Glutamatergic neuron (in vitro differentiated cells): ENCODE measurements at regions not wholly inside any gene's neighbourhood (a gene's known extent, or its start where the extent isn't known, plus 50 kb on each side); places are given as distances from the start of the nearest gene placed in this dataset.

Source experiments
- DNase-seq: peaks from one replicate; pipeline ENCODE4 v3.0.0; 2022
- H3K27ac Mint-ChIP-seq: one replicate; pipeline ENCODE4 v1.8.0; 2020; ENCODE audit warnings: mild to moderate bottlenecking, mixed read lengths, inconsistent platforms; ENCODE audit not compliant: unreplicated experiment
- H3K27me3 Mint-ChIP-seq: one replicate; pipeline ENCODE4 v1.8.0; 2020; ENCODE audit warnings: mild to moderate bottlenecking, moderate library complexity, mixed read lengths, inconsistent platforms; ENCODE audit not compliant: unreplicated experiment
- H3K36me3 Mint-ChIP-seq: one replicate; pipeline ENCODE4 v1.8.0; 2020; ENCODE audit warnings: mild to moderate bottlenecking, mixed read lengths, inconsistent platforms; ENCODE audit not compliant: unreplicated experiment
- H3K4me1 Mint-ChIP-seq: one replicate; pipeline ENCODE4 v1.8.0; 2020; ENCODE audit warnings: mild to moderate bottlenecking, low read depth, mixed read lengths, inconsistent platforms; ENCODE audit not compliant: unreplicated experiment
- H3K4me3 Mint-ChIP-seq: one replicate; pipeline ENCODE4 v1.8.0; 2020; ENCODE audit warnings: mild to moderate bottlenecking, mixed read lengths, inconsistent platforms; ENCODE audit not compliant: unreplicated experiment
- H3K9me3 Mint-ChIP-seq: one replicate; pipeline ENCODE4 v1.8.0; 2020; ENCODE audit warnings: mild to moderate bottlenecking, moderate library complexity, mixed read lengths, inconsistent platforms; ENCODE audit not compliant: unreplicated experiment
- CTCF ChIP-seq: fragments of 200-600 bp; sonication (generic); IDR thresholded peaks from one replicate; pipeline ENCODE4 v1.5.0; 2021; ENCODE audit not compliant: partially characterized antibody, unreplicated experiment

- Mint-ChIP-seq H3K27me3 (peaks cover 4% of the 10 kb centered on the region), H3K4me1 (no peaks in the 10 kb centered on the region), H3K36me3 (no peaks in the 10 kb centered on the region), H3K27ac (no peak overlapping the region), H3K9me3 (no peaks in the 10 kb centered on the region), H3K4me3 (no peak overlapping the region)
- TF ChIP-seq CTCF: no peak
- DNase-seq: no peak
These were observed 232.2 kb downstream of the LY86 start for GRCh38 chr6:6820641-6821238.

DNA sequence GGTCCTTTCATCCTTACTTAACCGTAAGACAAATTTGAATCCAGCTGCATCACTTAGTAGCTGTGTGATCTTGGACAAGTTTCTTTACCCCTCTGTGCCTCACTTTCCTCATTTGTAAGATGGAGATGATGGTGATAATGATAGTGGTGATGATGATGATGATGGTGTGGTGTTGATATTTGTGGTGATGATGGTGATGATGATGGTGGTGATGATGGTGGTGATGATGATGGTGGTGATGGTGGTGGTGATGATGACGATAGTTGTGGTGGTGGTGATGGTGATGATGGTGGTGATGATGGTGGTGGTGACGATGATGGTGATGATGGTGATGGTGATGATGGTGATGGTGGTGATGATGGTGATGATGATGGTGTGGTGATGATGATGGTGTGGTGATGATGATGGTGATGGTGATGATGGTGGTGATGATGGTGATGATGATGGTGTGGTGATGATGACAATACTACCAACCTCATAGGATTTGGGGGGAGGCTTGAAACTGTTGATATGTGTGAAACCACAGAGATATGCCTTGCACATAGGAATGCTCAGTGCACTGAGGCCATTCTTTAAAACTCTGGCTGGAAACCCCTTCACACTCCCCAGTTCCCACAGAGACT, 233.2 kb downstream of the LY86 start:
- Mint-ChIP-seq H3K4me3 (no peak overlapping the region), H3K27ac (no peak overlapping the region), H3K36me3 (no peaks in the 10 kb centered on the region), H3K9me3 (no peaks in the 10 kb centered on the region), H3K4me1 (no peaks in the 10 kb centered on the region), H3K27me3 (peaks cover 2% of the 10 kb centered on the region)
- DNase-seq: no peak
- no peak for TF ChIP-seq CTCF

- H3K4me3 Mint-ChIP-seq: no peak overlapping the region
- H3K4me1 Mint-ChIP-seq: no peaks in the 10 kb centered on the region
- peaks cover 2% of the 10 kb centered on the region for H3K27me3 Mint-ChIP-seq
- no peaks in the 10 kb centered on the region for H3K9me3 Mint-ChIP-seq
- no peaks in the 10 kb centered on the region for H3K36me3 Mint-ChIP-seq
- no peak overlapping the region for H3K27ac Mint-ChIP-seq
- no peak for DNase-seq
- no peak for TF ChIP-seq CTCF
These were observed 234.5 kb downstream of the LY86 start for GRCh38 chr6:6823030-6823429.

- Mint-ChIP-seq H3K27ac (no peak overlapping the region), H3K4me1 (no peaks in the 10 kb centered on the region), H3K36me3 (no peaks in the 10 kb centered on the region), H3K9me3 (no peaks in the 10 kb centered on the region), H3K4me3 (no peak overlapping the region), H3K27me3 (peaks cover 2% of the 10 kb centered on the region)
- no peak for DNase-seq
- TF ChIP-seq CTCF: no peak
These were observed 235.2 kb downstream of the LY86 start for GRCh38 chr6:6823568-6824224.

DNA sequence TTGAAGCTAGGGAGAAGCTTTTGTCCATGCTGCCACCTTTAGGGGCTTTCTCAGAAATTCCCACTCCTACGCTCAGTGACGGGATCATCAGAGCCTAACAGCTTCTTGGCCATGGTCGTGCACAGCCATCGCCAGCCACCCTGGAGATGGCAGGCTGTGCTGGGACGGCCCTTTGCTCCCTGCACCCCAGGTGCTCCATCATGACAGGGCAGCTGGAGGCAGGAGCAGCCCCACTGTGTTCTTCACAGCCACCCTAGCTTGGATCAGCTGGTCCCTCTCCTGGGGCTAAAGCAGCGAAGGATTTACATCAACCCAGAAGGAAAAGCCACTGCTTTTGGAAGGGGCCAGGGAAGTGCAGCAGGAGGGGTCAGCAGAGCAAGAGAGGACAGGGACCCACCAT, 235.9 kb downstream of the LY86 start:
- H3K27me3 Mint-ChIP-seq: peaks cover 2% of the 10 kb centered on the region

More for the DNA sequence above, 235.9 kb downstream of the LY86 start:
- H3K4me1 Mint-ChIP-seq: no peaks in the 10 kb centered on the region
- TF ChIP-seq CTCF: no peak
- H3K4me3 Mint-ChIP-seq: no peak overlapping the region
- DNase-seq: no peak
- H3K27ac Mint-ChIP-seq: no peak overlapping the region
- H3K9me3 Mint-ChIP-seq: no peaks in the 10 kb centered on the region
- H3K36me3 Mint-ChIP-seq: no peaks in the 10 kb centered on the region
